Lower leg skin (tissue), 3 donors: ENCODE measurements at regions not wholly inside any gene's neighbourhood (a gene's known extent, or its start where the extent isn't known, plus 50 kb on each side); places are given as distances from the start of the nearest gene placed in this dataset.

Experiments
- CTCF ChIP-seq, 3 donors: fragments of 450-650 bp; IDR thresholded peaks; one replicate each; pipeline ENCODE4 v1.5.1; 2016; ENCODE audit warnings: antibody characterized with exemption in 3 of 3, mild to moderate bottlenecking in 3 of 3, moderate library complexity in 2 of 3
- POLR2A ChIP-seq, 2 donors: fragments of 450-650 bp; IDR thresholded peaks; one replicate each; pipeline ENCODE4 v1.6.1; 2016 to 2017; ENCODE audit warnings: antibody characterized with exemption in 2 of 2, mild to moderate bottlenecking in 1 of 2, moderate library complexity in 1 of 2

DNA sequence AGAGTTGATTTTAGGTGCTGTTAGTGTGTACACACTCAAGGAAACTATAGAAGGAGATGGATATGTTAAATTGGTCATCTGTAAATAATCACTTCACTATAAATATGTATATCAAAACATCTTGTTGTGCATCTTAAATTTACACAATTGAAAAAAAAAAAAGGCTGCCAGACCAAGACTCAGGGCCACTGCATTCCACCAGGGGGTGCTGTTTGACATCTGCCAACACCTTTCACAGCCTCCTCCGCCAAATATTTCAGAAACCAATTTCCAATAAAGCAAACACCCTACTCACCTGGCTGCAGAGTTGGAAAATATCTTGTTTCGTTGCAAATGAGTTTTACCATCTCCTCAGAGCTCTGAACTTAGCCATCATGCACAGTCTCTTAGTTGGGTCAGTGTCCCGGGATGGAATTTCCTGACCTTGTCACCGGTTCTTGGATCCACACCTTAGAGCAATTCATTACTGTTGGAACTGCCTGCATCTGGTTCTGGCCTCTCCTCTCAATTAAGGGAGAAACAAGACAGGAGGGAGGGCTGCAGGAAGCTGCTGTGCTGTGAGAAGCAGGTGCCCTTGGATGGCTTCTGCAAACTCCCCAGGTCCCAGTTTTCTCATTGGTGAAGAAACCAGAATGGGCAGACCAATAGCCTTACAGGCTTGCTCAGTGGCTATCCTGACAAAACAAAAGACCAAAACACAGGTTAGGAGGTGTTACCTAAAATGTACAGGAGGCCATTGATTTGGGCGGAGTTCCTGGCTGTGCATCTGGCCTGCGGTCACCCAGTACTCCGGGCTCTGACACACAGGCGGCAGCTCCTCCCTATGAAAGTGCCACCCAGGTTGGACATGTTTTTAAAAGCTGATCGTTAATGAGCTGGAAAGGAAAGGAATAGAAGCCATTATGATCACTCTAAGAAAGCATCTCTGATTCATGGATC, 746.6 kb downstream of the UQCRFS1 start:
- no peak for TF ChIP-seq CTCF (IDR thresholded peaks at IDR 0.05)
- no peak for TF ChIP-seq POLR2A (IDR thresholded peaks at IDR 0.05)
